Endothelial cell of umbilical vein (primary cell): ENCODE measurements at regions not wholly inside any gene's neighbourhood (a gene's known extent, or its start where the extent isn't known, plus 50 kb on each side); places are given as distances from the start of the nearest gene placed in this dataset.

ENCODE experiments used
- BruUV-seq: library from RNA; stranded (reverse); fragments of 400-500 nt; replicated peaks from 2 replicates; lab custom pipeline; 2021; lab: Mats Ljungman, UMichigan
- CTCF ChIA-PET: fragments of 300-600, 350-600 bp; sonication (Branson Sonifier 250); formaldehyde crosslinking; loops from one replicate; lab custom pipeline; 2021; ENCODE audit warnings: antibody characterized with exemption, inconsistent platforms; lab: Charles Lee
- POLR2A ChIA-PET: fragments of 300-600, 350-600 bp; sonication (Branson Sonifier 250); formaldehyde crosslinking; loops from one replicate; lab custom pipeline; 2021; ENCODE audit warnings: antibody characterized with exemption, inconsistent platforms; lab: Charles Lee
- DNase-seq: peaks from one replicate; pipeline ENCODE4 v3.0.0-alpha.2; 2011; ENCODE audit warnings: low read depth, low spot score
- FAIRE-seq: peaks from 2 replicates; lab custom pipeline; 2011; peaks lifted over from hg19 to GRCh38; lab: Jason Lieb, UNC
- H2AFZ ChIP-seq: 2 replicates; pipeline ENCODE4 v1.6.0; 2012; ENCODE audit warnings: low read depth, low read length, control low read depth, inconsistent platforms
- H3K27ac ChIP-seq: 2 replicates; pipeline ENCODE4 v1.5.1; 2011; ENCODE audit warnings: low read depth, mild to moderate bottlenecking, control low read depth, low read length, moderate library complexity; ENCODE audit not compliant: insufficient read depth
- H3K27me3 ChIP-seq, 2 experiments: 2 replicates each; pipeline versions ENCODE4 v1.6.0 to v1.6.1; 2011; ENCODE audit warnings: low read length in 2 of 2, mixed read lengths in 1 of 2; ENCODE audit not compliant: control insufficient read depth in 2 of 2, insufficient read depth in 2 of 2
- H3K36me3 ChIP-seq, 2 experiments: 2 replicates in 1 of 2; 3 replicates in 1 of 2; pipeline ENCODE4 v1.5.1; 2011; ENCODE audit warnings: low read length in 2 of 2, mild to moderate bottlenecking in 1 of 2, moderate library complexity in 1 of 2; ENCODE audit not compliant: control insufficient read depth in 2 of 2, insufficient read depth in 2 of 2; ENCODE audit errors: extremely low read depth in 1 of 2
- H3K4me1 ChIP-seq: 3 replicates; pipeline ENCODE4 v1.5.1; 2011; ENCODE audit warnings: mild to moderate bottlenecking, low read length; ENCODE audit not compliant: control insufficient read depth, insufficient read depth; ENCODE audit errors: extremely low read depth
- H3K4me2 ChIP-seq: 2 replicates; pipeline ENCODE4 v1.6.1; 2011; ENCODE audit warnings: low read length, control low read depth, mixed read lengths; ENCODE audit not compliant: insufficient read depth
- H3K4me3 ChIP-seq, 3 experiments: fragments of 200-600 bp in 1 of 3; sonication (generic), shearing (Covaris generic) in 1 of 3; replicated peaks in 1 of 3; 2 replicates each; pipeline ENCODE4 v1.5.1; 2011 to 2016; ENCODE audit warnings: control low read depth in 3 of 3, low read length in 3 of 3, mild to moderate bottlenecking in 2 of 3, inconsistent platforms in 1 of 3, low read depth in 1 of 3, moderate library complexity in 1 of 3; ENCODE audit not compliant: insufficient read depth in 1 of 3
- H3K79me2 ChIP-seq: 2 replicates; pipeline ENCODE4 v1.6.0; 2012; ENCODE audit warnings: low read length, inconsistent platforms; ENCODE audit not compliant: control insufficient read depth, insufficient read depth
- H3K9ac ChIP-seq: replicated peaks from 2 replicates; pipeline ENCODE3; 2011; ENCODE audit warnings: low read length, control low read depth; ENCODE audit not compliant: insufficient read depth; ENCODE audit errors: extremely low read depth
- H3K9me1 ChIP-seq: replicated peaks from 3 replicates; pipeline ENCODE4 v1.6.0; 2011; ENCODE audit warnings: mild to moderate bottlenecking, low read length; ENCODE audit not compliant: control insufficient read depth, insufficient read depth; ENCODE audit errors: extremely low read depth
- H3K9me3 ChIP-seq: replicated peaks from 2 replicates; pipeline ENCODE4 v1.5.1; 2012; ENCODE audit warnings: low read length, inconsistent platforms; ENCODE audit not compliant: control insufficient read depth, insufficient read depth
- H4K20me1 ChIP-seq: replicated peaks from 2 replicates; pipeline ENCODE3; 2011; ENCODE audit warnings: mild to moderate bottlenecking, low read length; ENCODE audit not compliant: control insufficient read depth, insufficient read depth; ENCODE audit errors: extremely low read depth
- EZH2 ChIP-seq: IDR thresholded peaks from 2 replicates; pipeline ENCODE4 v1.6.1; 2012; ENCODE audit warnings: borderline replicate concordance, low read depth, mild to moderate bottlenecking, moderate library complexity, low read length, inconsistent platforms; ENCODE audit not compliant: severe bottlenecking
- FOS ChIP-seq: IDR thresholded peaks from 2 replicates; pipeline ENCODE4 v1.6.1; 2011; ENCODE audit warnings: mild to moderate bottlenecking, low read length, moderate library complexity, borderline replicate concordance; ENCODE audit not compliant: insufficient read depth
- GATA2 ChIP-seq: IDR thresholded peaks from 2 replicates; pipeline ENCODE4 v1.7.0; 2011; ENCODE audit warnings: low read depth, mild to moderate bottlenecking, moderate library complexity, mixed read lengths, low read length; ENCODE audit not compliant: insufficient read length, insufficient read depth
- JUN ChIP-seq: IDR thresholded peaks from 2 replicates; pipeline ENCODE4 v1.6.1; 2011; ENCODE audit warnings: borderline replicate concordance, low read depth; ENCODE audit not compliant: insufficient read length, insufficient read depth
- MYC ChIP-seq: IDR thresholded peaks from one replicate; pipeline ENCODE4 v1.6.1; 2011; ENCODE audit warnings: mild to moderate bottlenecking, low read depth, low read length
- POLR2A ChIP-seq: IDR thresholded peaks from 2 replicates; pipeline ENCODE4 v1.6.1; 2012; ENCODE audit warnings: low read depth, mild to moderate bottlenecking, control low read depth, low read length
- POLR2AphosphoS5 ChIP-seq: IDR thresholded peaks from 2 replicates; pipeline ENCODE4 v1.6.1; 2012; ENCODE audit warnings: low read depth, mild to moderate bottlenecking, control low read depth, low read length, moderate library complexity; ENCODE audit not compliant: insufficient read depth
- dilution Hi-C: fragments of 300-500 bp; cut with MboI; formaldehyde crosslinking; loops from one replicate; pipeline ENCODE4 v1.15.0; 2019; ENCODE audit warnings: low sequenced_read_pairs; ENCODE audit not compliant: extremely low pct_ligation_motif_present
- intact Hi-C: fragments of 100-400 bp; cut with micrococcal nuclease; formaldehyde crosslinking; loops from one replicate; pipeline ENCODE4 v1.10.0; 2022
- TF ChIP-seq, protein P1 (sequence below): IDR thresholded peaks from 2 replicates; pipeline ENCODE4 v1.6.1; 2011; ENCODE audit not compliant: insufficient read depth, insufficient read length
- TF ChIP-seq, protein P2 (sequence below), 2 donors: IDR thresholded peaks; 1 replicate in 1 of 2; 2 replicates in 1 of 2; pipeline ENCODE4 v1.5.1; 2011; ENCODE audit warnings: low read length in 2 of 2, mild to moderate bottlenecking in 2 of 2, moderate library complexity in 2 of 2, control low read depth in 1 of 2, inconsistent platforms in 1 of 2, low read depth in 1 of 2; ENCODE audit not compliant: insufficient read depth in 1 of 2; ENCODE audit errors: extremely low read depth in 1 of 2

DNA sequence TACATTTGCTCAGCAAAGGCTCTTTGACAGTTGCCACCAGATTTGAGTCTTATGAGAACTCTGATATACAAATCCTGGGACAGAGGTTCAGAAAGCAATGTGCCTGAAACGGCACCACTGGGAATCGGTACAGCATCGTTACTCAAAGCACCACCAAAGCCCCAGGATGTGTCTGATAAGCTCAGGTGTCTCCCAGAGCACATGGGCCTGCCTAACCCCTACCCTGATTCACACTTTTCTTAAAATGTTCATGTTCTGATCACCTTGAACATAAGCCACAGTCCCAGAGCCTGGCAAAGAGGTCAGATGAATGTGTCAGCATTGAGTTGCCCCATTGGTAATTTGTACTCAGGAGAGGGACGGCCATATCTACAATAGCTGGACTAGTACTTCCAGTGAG lies 545.8 kb upstream of the AUTS2 start:
- FAIRE-seq = no peak
- no peaks in the 10 kb centered on the region for H3K4me1 ChIP-seq
- no peak overlapping the region for H3K27ac ChIP-seq
- no TSS peak for BruUV-seq
- H3K9ac ChIP-seq = no peak overlapping the region
- intact Hi-C loops = no loop called here
- H3K4me2 ChIP-seq = no peak overlapping the region
- H3K79me2 ChIP-seq = no peaks in the 10 kb centered on the region
- ChIA-PET CTCF (no interaction called here), POLR2A (no interaction called here)
- dilution Hi-C loops = no loop called here
- no peak for DNase-seq
- peaks cover 7% of the 10 kb centered on the region for H3K9me3 ChIP-seq
- H3K36me3 ChIP-seq = no peaks in the 10 kb centered on the region
- TF ChIP-seq POLR2AphosphoS5 = no peak
- TF ChIP-seq FOS = no peak
- TF ChIP-seq, protein P1, sequence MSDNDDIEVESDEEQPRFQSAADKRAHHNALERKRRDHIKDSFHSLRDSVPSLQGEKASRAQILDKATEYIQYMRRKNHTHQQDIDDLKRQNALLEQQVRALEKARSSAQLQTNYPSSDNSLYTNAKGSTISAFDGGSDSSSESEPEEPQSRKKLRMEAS = no peak
- no peak for TF ChIP-seq JUN
- no peak for TF ChIP-seq EZH2
- TF ChIP-seq, protein P2, sequence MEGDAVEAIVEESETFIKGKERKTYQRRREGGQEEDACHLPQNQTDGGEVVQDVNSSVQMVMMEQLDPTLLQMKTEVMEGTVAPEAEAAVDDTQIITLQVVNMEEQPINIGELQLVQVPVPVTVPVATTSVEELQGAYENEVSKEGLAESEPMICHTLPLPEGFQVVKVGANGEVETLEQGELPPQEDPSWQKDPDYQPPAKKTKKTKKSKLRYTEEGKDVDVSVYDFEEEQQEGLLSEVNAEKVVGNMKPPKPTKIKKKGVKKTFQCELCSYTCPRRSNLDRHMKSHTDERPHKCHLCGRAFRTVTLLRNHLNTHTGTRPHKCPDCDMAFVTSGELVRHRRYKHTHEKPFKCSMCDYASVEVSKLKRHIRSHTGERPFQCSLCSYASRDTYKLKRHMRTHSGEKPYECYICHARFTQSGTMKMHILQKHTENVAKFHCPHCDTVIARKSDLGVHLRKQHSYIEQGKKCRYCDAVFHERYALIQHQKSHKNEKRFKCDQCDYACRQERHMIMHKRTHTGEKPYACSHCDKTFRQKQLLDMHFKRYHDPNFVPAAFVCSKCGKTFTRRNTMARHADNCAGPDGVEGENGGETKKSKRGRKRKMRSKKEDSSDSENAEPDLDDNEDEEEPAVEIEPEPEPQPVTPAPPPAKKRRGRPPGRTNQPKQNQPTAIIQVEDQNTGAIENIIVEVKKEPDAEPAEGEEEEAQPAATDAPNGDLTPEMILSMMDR (IDR thresholded peaks at IDR 0.05; ENCODE audit: extremely low read depth in 1 of 2, insufficient read depth in 1 of 2, low read depth in 1 of 2, low read length in 2 of 2) = no peak
- no peak for TF ChIP-seq POLR2A
- no peak for TF ChIP-seq MYC
- TF ChIP-seq GATA2 = no peak
- H3K27me3 ChIP-seq = no peaks in the 10 kb centered on the region
- H4K20me1 ChIP-seq = no peaks in the 10 kb centered on the region
- no peaks in the 10 kb centered on the region for H3K9me1 ChIP-seq
- H2AFZ ChIP-seq = no peak overlapping the region
- no peak overlapping the region for H3K4me3 ChIP-seq
